ENCODE measurements at regions not wholly inside any gene's neighbourhood (a gene's known extent, or its start where the extent isn't known, plus 50 kb on each side); places are given as distances from the start of the nearest gene placed in this dataset.
"Not testable (repeated sequence)": the region's sequence is repeated elsewhere in the genome, so short reads cannot be mapped to it uniquely, and the experiment has no call there.

GRCh38 chr2:2506536-2506935, 175.5 kb upstream of the MYT1L start:
- intact Hi-C loops (cut with DNase I) = no loop called here
- no peak for DNase-seq (ENCODE audit: low spot score)

- intact Hi-C loops (cut with DNase I) = no loop called here
- no peak for DNase-seq (ENCODE audit: low spot score)
These were observed 174.5 kb upstream of the MYT1L start for GRCh38 chr2:2505604-2506003.

GRCh38 chr2:2503864-2504418, 172.9 kb upstream of the MYT1L start:
- DNase-seq (ENCODE audit: low spot score) = no peak
- intact Hi-C loops (cut with DNase I) = no loop called here

- no peak for DNase-seq (ENCODE audit: low spot score)
- intact Hi-C loops (cut with DNase I) = no loop called here
These were observed 171.1 kb upstream of the MYT1L start for GRCh38 chr2:2502201-2502549.

- DNase-seq (ENCODE audit: low spot score) = no peak
- intact Hi-C loops (cut with DNase I) = no loop called here
These were observed 170.6 kb upstream of the MYT1L start for GRCh38 chr2:2501454-2502200.

- intact Hi-C loops (cut with DNase I) = no loop called here
- no peak for DNase-seq (ENCODE audit: low spot score)
These were observed 164.5 kb upstream of the MYT1L start for GRCh38 chr2:2495606-2496005.

GRCh38 chr2:2493496-2493895, 162.4 kb upstream of the MYT1L start:
- DNase-seq (ENCODE audit: low spot score) = no peak
- intact Hi-C loops (cut with DNase I) = no loop called here

- intact Hi-C loops (cut with DNase I) = no loop called here
These were observed 161.7 kb upstream of the MYT1L start for GRCh38 chr2:2492800-2493199.

GRCh38 chr2:2491964-2492363, 160.9 kb upstream of the MYT1L start:
- intact Hi-C loops (cut with DNase I) = no loop called here
- DNase-seq (ENCODE audit: low spot score) = no peak

More at GRCh38 chr2:2492800-2493199, 161.7 kb upstream of the MYT1L start:
- DNase-seq (ENCODE audit: low spot score) = no peak

- intact Hi-C loops (cut with DNase I) = no loop called here
- DNase-seq (ENCODE audit: low spot score) = no peak
These were observed 153.2 kb upstream of the MYT1L start for GRCh38 chr2:2484301-2484700.

- DNase-seq (ENCODE audit: low spot score) = no peak
- intact Hi-C loops (cut with DNase I) = no loop called here
These were observed 151.8 kb upstream of the MYT1L start for GRCh38 chr2:2482851-2483250.

- intact Hi-C loops (cut with DNase I) = no loop called here
These were observed 141.8 kb upstream of the MYT1L start for GRCh38 chr2:2472881-2473280.

GRCh38 chr2:2472044-2472443, 141.0 kb upstream of the MYT1L start:
- DNase-seq (ENCODE audit: low spot score) = no peak
- intact Hi-C loops (cut with DNase I) = no loop called here

More at GRCh38 chr2:2472881-2473280, 141.8 kb upstream of the MYT1L start:
- DNase-seq (ENCODE audit: low spot score) = no peak

- DNase-seq (ENCODE audit: low spot score) = no peak
- intact Hi-C loops (cut with DNase I) = no loop called here
These were observed 135.5 kb upstream of the MYT1L start for GRCh38 chr2:2466534-2466933.

GRCh38 chr2:2464643-2465042, 133.6 kb upstream of the MYT1L start:
- no peak for DNase-seq (ENCODE audit: low spot score)
- intact Hi-C loops (cut with DNase I) = no loop called here

- DNase-seq (ENCODE audit: low spot score) = no peak
- intact Hi-C loops (cut with DNase I) = no loop called here
These were observed 133.0 kb upstream of the MYT1L start for GRCh38 chr2:2464094-2464493.

- no peak for DNase-seq (ENCODE audit: low spot score)
- intact Hi-C loops (cut with DNase I) = no loop called here
These were observed 125.6 kb upstream of the MYT1L start for GRCh38 chr2:2456721-2457120.

GRCh38 chr2:2455151-2455550, 124.1 kb upstream of the MYT1L start:
- intact Hi-C loops (cut with DNase I) = no loop called here
- no peak for DNase-seq (ENCODE audit: low spot score)

- intact Hi-C loops (cut with DNase I) = no loop called here
- DNase-seq (ENCODE audit: low spot score) = no peak
These were observed 121.9 kb upstream of the MYT1L start for GRCh38 chr2:2452961-2453360.

GRCh38 chr2:2451275-2451674, 120.2 kb upstream of the MYT1L start:
- intact Hi-C loops (cut with DNase I); DNase-seq (ENCODE audit: low spot score): not testable (repeated sequence)

- DNase-seq (ENCODE audit: low spot score) = no peak
- intact Hi-C loops (cut with DNase I) = no loop called here
These were observed 117.1 kb upstream of the MYT1L start for GRCh38 chr2:2448178-2448577.
